GM12891 (cell line): ENCODE measurements at regions not wholly inside any gene's neighbourhood (a gene's known extent, or its start where the extent isn't known, plus 50 kb on each side); places are given as distances from the start of the nearest gene placed in this dataset.

Source experiments
- PAX5 ChIP-seq: IDR thresholded peaks from 2 replicates; pipeline ENCODE4 v1.6.1; 2011; ENCODE audit warnings: low read length, moderate library complexity, mild to moderate bottlenecking; ENCODE audit not compliant: insufficient read depth, severe bottlenecking
- POLR2A ChIP-seq: IDR thresholded peaks from 2 replicates; pipeline ENCODE4 v1.6.1; 2011; ENCODE audit warnings: low read depth, low read length, control low read depth
- POLR2AphosphoS5 ChIP-seq: IDR thresholded peaks from 2 replicates; pipeline ENCODE4 v1.6.1; 2011; ENCODE audit warnings: low read depth, low read length, control low read depth
- POU2F2 ChIP-seq: IDR thresholded peaks from 2 replicates; pipeline ENCODE4 v1.6.1; 2011; ENCODE audit warnings: low read depth, mild to moderate bottlenecking, control low read depth, low read length, moderate library complexity
- SPI1 ChIP-seq: IDR thresholded peaks from 2 replicates; pipeline ENCODE4 v1.6.1; 2011; ENCODE audit warnings: low read depth, low read length, control low read depth
- TAF1 ChIP-seq: IDR thresholded peaks from 2 replicates; pipeline ENCODE4 v1.6.1; 2011; ENCODE audit warnings: low read depth, low read length, control low read depth

DNA sequence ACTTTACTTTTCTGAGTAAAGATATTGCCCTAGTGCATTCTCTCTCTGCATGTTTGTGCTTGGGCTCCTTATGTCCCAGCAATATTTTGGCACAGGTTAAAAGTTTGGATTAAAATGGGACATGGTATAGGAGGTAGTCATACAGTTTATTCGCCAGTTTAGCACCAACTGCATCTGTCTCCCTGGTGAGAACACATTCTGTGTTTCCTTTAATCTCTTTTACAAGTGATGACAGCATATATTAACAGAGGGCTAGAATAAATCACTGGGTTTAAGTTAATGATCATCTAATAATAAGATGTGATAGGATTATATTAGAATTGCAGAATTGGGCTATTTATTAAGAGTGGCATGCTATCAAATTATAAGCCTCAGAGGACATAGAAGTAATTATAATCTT lies 550.1 kb downstream of the LRRC70 start:
- TF ChIP-seq TAF1 (no peak), POLR2A (no peak), POLR2AphosphoS5 (no peak), SPI1 (no peak), POU2F2 (no peak), PAX5 (no peak)
